H9 (cell line): ENCODE measurements at regions not wholly inside any gene's neighbourhood (a gene's known extent, or its start where the extent isn't known, plus 50 kb on each side); places are given as distances from the start of the nearest gene placed in this dataset.

ENCODE experiments used
- DNase-seq: peaks from one replicate; pipeline ENCODE4 v3.0.0-alpha.2; 2017
- H2AFZ ChIP-seq: one replicate; pipeline ENCODE4 v1.6.1; 2013; ENCODE audit warnings: mild to moderate bottlenecking, low read length, control low read depth, moderate library complexity
- H2AK5ac ChIP-seq: 2 replicates; pipeline ENCODE4 v1.6.1; 2013; ENCODE audit warnings: low read length, control low read depth, mixed read lengths; ENCODE audit not compliant: insufficient read length
- H2BK120ac ChIP-seq: one replicate; pipeline ENCODE4 v1.6.1; 2013; ENCODE audit warnings: low read depth, mild to moderate bottlenecking, low read length, control low read depth, inconsistent platforms; ENCODE audit not compliant: poor library complexity, severe bottlenecking
- H2BK12ac ChIP-seq: 2 replicates; pipeline ENCODE4 v1.6.1; 2013; ENCODE audit warnings: low read length, control low read depth, mixed read lengths, low read depth; ENCODE audit not compliant: insufficient read length
- H2BK15ac ChIP-seq: 2 replicates; pipeline ENCODE4 v1.6.1; 2013; ENCODE audit warnings: low read depth, low read length, control low read depth
- H2BK20ac ChIP-seq: one replicate; pipeline ENCODE4 v1.6.1; 2013; ENCODE audit warnings: low read depth, mild to moderate bottlenecking, low read length, control low read depth, inconsistent platforms; ENCODE audit not compliant: poor library complexity, severe bottlenecking
- H2BK5ac ChIP-seq: 2 replicates; pipeline ENCODE4 v1.6.1; 2013; ENCODE audit warnings: low read length, control low read depth, mixed read lengths; ENCODE audit not compliant: insufficient read length
- H3K14ac ChIP-seq: 2 replicates; pipeline ENCODE4 v1.6.1; 2013; ENCODE audit warnings: low read length, control low read depth; ENCODE audit not compliant: insufficient read depth
- H3K18ac ChIP-seq: 2 replicates; pipeline ENCODE4 v1.6.1; 2013; ENCODE audit warnings: low read depth, mild to moderate bottlenecking, mixed read lengths, low read length, control low read depth; ENCODE audit not compliant: insufficient read length
- H3K23ac ChIP-seq: 2 replicates; pipeline ENCODE4 v1.6.1; 2013; ENCODE audit warnings: low read length, control low read depth, mixed read lengths, low read depth; ENCODE audit not compliant: insufficient read length
- H3K23me2 ChIP-seq: 2 replicates; pipeline ENCODE4 v1.6.1; 2013; ENCODE audit warnings: low read depth, mild to moderate bottlenecking, mixed read lengths, low read length, control low read depth; ENCODE audit not compliant: insufficient read length, poor library complexity, severe bottlenecking
- H3K27ac ChIP-seq: 2 replicates; pipeline ENCODE4 v1.5.1; 2013; ENCODE audit warnings: low read length, control low read depth, mixed read lengths, low read depth; ENCODE audit not compliant: insufficient read length
- H3K27me3 ChIP-seq: 2 replicates; pipeline ENCODE4 v1.6.1; 2013; ENCODE audit warnings: low read length, control low read depth, inconsistent platforms; ENCODE audit not compliant: insufficient read depth
- H3K4ac ChIP-seq: 2 replicates; pipeline ENCODE4 v1.6.1; 2013; ENCODE audit warnings: low read depth, mild to moderate bottlenecking, control low read depth, inconsistent platforms, low read length, moderate library complexity
- H3K4me1 ChIP-seq: 2 replicates; pipeline ENCODE4 v1.6.1; 2013; ENCODE audit warnings: low read length, control low read depth, inconsistent platforms; ENCODE audit not compliant: insufficient read depth
- H3K4me2 ChIP-seq: 2 replicates; pipeline ENCODE4 v1.6.1; 2013; ENCODE audit warnings: low read length, control low read depth, mixed read lengths; ENCODE audit not compliant: insufficient read length, insufficient read depth
- H3K56ac ChIP-seq: 2 replicates; pipeline ENCODE4 v1.6.1; 2013; ENCODE audit warnings: low read depth, mild to moderate bottlenecking, mixed read lengths, low read length, control low read depth; ENCODE audit not compliant: insufficient read length
- H3K79me1 ChIP-seq: 2 replicates; pipeline ENCODE4 v1.6.1; 2013; ENCODE audit warnings: low read depth, mild to moderate bottlenecking, moderate library complexity, low read length, control low read depth, inconsistent platforms; ENCODE audit not compliant: insufficient read depth, poor library complexity, severe bottlenecking
- H3K79me2 ChIP-seq: 2 replicates; pipeline ENCODE4 v1.6.1; 2013; ENCODE audit warnings: low read length, control low read depth, inconsistent platforms; ENCODE audit not compliant: insufficient read depth
- H3K9ac ChIP-seq: 2 replicates; pipeline ENCODE4 v1.6.1; 2013; ENCODE audit warnings: low read length, control low read depth, mixed read lengths; ENCODE audit not compliant: insufficient read length; ENCODE audit errors: extremely low read depth
- H3K9me3 ChIP-seq: one replicate; pipeline ENCODE4 v1.6.1; 2013; ENCODE audit warnings: low read depth, low read length, inconsistent platforms; ENCODE audit not compliant: control insufficient read depth
- H3T11ph ChIP-seq: one replicate; pipeline ENCODE4 v1.6.1; 2013; ENCODE audit warnings: mild to moderate bottlenecking, low read length, control low read depth, inconsistent platforms
- H4K20me1 ChIP-seq: one replicate; pipeline ENCODE4 v1.6.1; 2013; ENCODE audit not compliant: control insufficient read depth, insufficient read length, insufficient read depth
- H4K5ac ChIP-seq: 2 replicates; pipeline ENCODE4 v1.6.1; 2013; ENCODE audit warnings: low read depth, mild to moderate bottlenecking, mixed read lengths, low read length, control low read depth; ENCODE audit not compliant: insufficient read length
- H4K8ac ChIP-seq: replicated peaks from 2 replicates; pipeline ENCODE4 v1.6.1; 2013; ENCODE audit warnings: low read length, control low read depth, mixed read lengths, low read depth; ENCODE audit not compliant: insufficient read length
- H4K91ac ChIP-seq: 2 replicates; pipeline ENCODE4 v1.6.1; 2013; ENCODE audit warnings: low read depth, mild to moderate bottlenecking, moderate library complexity, mixed read lengths, low read length, control low read depth; ENCODE audit not compliant: insufficient read length
- H3K27ac Mint-ChIP-seq, 3 experiments: 2 replicates in 2 of 3; 3 replicates in 1 of 3; pipeline ENCODE4 v1.8.0; 2020 to 2021; ENCODE audit warnings: mixed read lengths in 3 of 3, mild to moderate bottlenecking in 1 of 3, moderate library complexity in 1 of 3
- H3K27me3 Mint-ChIP-seq: 2 replicates; pipeline ENCODE4 v1.8.0; 2021; ENCODE audit warnings: low read depth, mild to moderate bottlenecking, moderate library complexity, mixed read lengths
- H3K36me3 Mint-ChIP-seq, 3 experiments: 2 replicates in 2 of 3; 3 replicates in 1 of 3; pipeline ENCODE4 v1.8.0; 2020 to 2021; ENCODE audit warnings: low read depth in 3 of 3, mixed read lengths in 3 of 3; ENCODE audit not compliant: insufficient read depth in 1 of 3
- H3K4me1 Mint-ChIP-seq, 2 experiments: 2 replicates each; pipeline ENCODE4 v1.8.0; 2020; ENCODE audit warnings: mixed read lengths in 2 of 2
- H3K4me3 Mint-ChIP-seq, 2 experiments: 2 replicates in 1 of 2; 3 replicates in 1 of 2; pipeline ENCODE4 v1.8.0; 2020 to 2021; ENCODE audit warnings: mild to moderate bottlenecking in 2 of 2, mixed read lengths in 2 of 2, moderate library complexity in 1 of 2
- H3K9me3 Mint-ChIP-seq, 2 experiments: 2 replicates in 1 of 2; 3 replicates in 1 of 2; pipeline ENCODE4 v1.8.0; 2020; ENCODE audit warnings: mild to moderate bottlenecking in 2 of 2, mixed read lengths in 2 of 2, moderate library complexity in 1 of 2
- CTCF ChIP-seq: fragments of 200-600 bp; sonication (generic); conservative IDR thresholded peaks from 3 replicates; pipeline ENCODE4 v1.8.0; 2021; ENCODE audit warnings: antibody characterized with exemption, mild to moderate bottlenecking
- WGBS: extraction: QIAGEN DNeasy Blood & Tissue Kit; methylation state at CpG from one replicate; pipeline ENCODE4 v1.1.7; 2013; ENCODE audit warnings: missing lambda C conversion rate, low lambda C conversion rate, mixed read lengths; ENCODE audit not compliant: insufficient read length; ENCODE audit errors: extremely low coverage; 5-methylcytosine and 5-hydroxymethylcytosine counted together

GRCh38 chr6:134470457-134470975 is 152.6 kb upstream of the SGK1 start:
- Mint-ChIP-seq H3K27me3 (no peaks in the 10 kb centered on the region), H3K36me3 (no peaks in the 10 kb centered on the region), H3K4me3 (no peak overlapping the region), H3K9me3 (no peaks in the 10 kb centered on the region; a peak in 1 of 5 replicates), H3K27ac (no peak overlapping the region), H3K4me1 (peaks cover 4 to 6% of the 10 kb centered on the region in 2 experiments; a peak in 3 of 4 replicates)
- Histone ChIP-seq H2BK12ac (no peak overlapping the region), H3K4me2 (no peak overlapping the region), H3K23me2 (no peaks in the 10 kb centered on the region), H3K4me1 (no peaks in the 10 kb centered on the region), H4K20me1 (no peaks in the 10 kb centered on the region), H3K9ac (no peak overlapping the region), H3K23ac (no peak overlapping the region), H2BK5ac (no peak overlapping the region), H3K14ac (no peak overlapping the region), H2BK120ac (no peak overlapping the region), H2AFZ (no peak overlapping the region), H3K56ac (no peak overlapping the region), H2BK15ac (no peak overlapping the region), H4K5ac (no peak overlapping the region), H4K8ac (no peak overlapping the region), H3K79me2 (no peaks in the 10 kb centered on the region), H3K4ac (no peak overlapping the region), H2BK20ac (no peak overlapping the region), H2AK5ac (no peak overlapping the region), H4K91ac (no peak overlapping the region), H3K79me1 (no peaks in the 10 kb centered on the region), H3K18ac (no peak overlapping the region), H3K27me3 (no peaks in the 10 kb centered on the region), H3T11ph (no peak overlapping the region), H3K27ac (no peak overlapping the region), H3K9me3 (no peaks in the 10 kb centered on the region)
- no peak for TF ChIP-seq CTCF
- DNase-seq = no peak
- no CpG with 5 or more reads among the region's 3 CpGs for WGBS
